OCI-LY1 (cell line): ENCODE measurements at regions not wholly inside any gene's neighbourhood (a gene's known extent, or its start where the extent isn't known, plus 50 kb on each side); places are given as distances from the start of the nearest gene placed in this dataset.

ENCODE experiments used
- CTCF ChIP-seq: fragments of 200-600 bp; sonication (generic), shearing (Covaris generic); IDR thresholded peaks from 2 replicates; pipeline ENCODE4 v1.5.1; 2017; ENCODE audit warnings: mild to moderate bottlenecking, antibody characterized with exemption, low read length, moderate library complexity, mixed read lengths
- EZH2 ChIP-seq: fragments of 200-600 bp; sonication (generic), shearing (Covaris generic); IDR thresholded peaks from 2 replicates; pipeline ENCODE4 v1.8.0; 2017; ENCODE audit warnings: borderline replicate concordance, mixed run types, mild to moderate bottlenecking, antibody characterized with exemption, low read length, moderate library complexity, mixed read lengths

- no peak for TF ChIP-seq EZH2
- no peak for TF ChIP-seq CTCF
Measured at GRCh38 chr1:220380885-220381284, 108.6 kb upstream of the RAB3GAP2 start.
